GM12873 (cell line): ENCODE measurements at regions not wholly inside any gene's neighbourhood (a gene's known extent, or its start where the extent isn't known, plus 50 kb on each side); places are given as distances from the start of the nearest gene placed in this dataset.

Experiments used
- TF ChIP-seq, protein P1 (sequence below): IDR thresholded peaks from 2 replicates; pipeline ENCODE4 v1.5.1; 2012; ENCODE audit warnings: low read depth, mild to moderate bottlenecking, moderate library complexity, low read length, control low read depth; ENCODE audit not compliant: insufficient read depth; ENCODE audit errors: missing control alignments

DNA sequence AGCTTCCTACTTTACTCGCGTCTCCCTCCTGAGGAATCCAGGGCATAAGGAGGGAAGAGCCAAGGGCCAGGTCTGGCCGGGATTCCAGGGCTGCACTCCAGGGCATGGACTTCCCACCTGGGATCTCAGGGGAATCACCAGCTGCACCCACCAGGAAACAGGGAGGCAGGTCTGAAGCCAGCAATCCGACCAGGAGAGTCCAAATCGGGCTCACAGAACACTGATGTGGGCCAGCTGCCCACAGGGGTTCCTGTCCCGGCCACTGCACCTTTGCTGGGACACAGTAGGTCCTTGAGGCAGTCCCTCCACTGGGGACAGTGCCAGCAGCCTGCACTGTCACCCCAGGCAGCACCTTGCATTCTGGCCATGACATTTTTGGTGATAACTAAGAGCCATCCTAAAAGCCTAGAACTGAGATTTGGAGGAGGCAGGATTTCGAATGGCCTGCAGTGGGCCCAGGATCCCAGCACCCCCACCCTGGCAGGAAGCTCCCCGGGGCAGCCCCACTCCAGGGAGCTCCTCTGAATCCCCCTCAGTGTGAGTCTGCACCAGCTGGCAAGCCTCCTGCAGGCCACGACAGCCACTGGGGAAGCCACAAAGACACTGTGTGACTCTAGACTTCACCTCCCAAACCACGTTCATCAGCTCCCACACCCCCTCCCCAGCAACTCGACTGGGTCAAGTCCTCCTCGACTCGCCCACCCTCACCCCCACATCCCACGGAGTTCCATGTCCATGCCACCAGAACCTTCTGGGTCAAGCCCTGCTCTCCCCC is 71.5 kb upstream of the PPP2R2D start:
- TF ChIP-seq, protein P1, sequence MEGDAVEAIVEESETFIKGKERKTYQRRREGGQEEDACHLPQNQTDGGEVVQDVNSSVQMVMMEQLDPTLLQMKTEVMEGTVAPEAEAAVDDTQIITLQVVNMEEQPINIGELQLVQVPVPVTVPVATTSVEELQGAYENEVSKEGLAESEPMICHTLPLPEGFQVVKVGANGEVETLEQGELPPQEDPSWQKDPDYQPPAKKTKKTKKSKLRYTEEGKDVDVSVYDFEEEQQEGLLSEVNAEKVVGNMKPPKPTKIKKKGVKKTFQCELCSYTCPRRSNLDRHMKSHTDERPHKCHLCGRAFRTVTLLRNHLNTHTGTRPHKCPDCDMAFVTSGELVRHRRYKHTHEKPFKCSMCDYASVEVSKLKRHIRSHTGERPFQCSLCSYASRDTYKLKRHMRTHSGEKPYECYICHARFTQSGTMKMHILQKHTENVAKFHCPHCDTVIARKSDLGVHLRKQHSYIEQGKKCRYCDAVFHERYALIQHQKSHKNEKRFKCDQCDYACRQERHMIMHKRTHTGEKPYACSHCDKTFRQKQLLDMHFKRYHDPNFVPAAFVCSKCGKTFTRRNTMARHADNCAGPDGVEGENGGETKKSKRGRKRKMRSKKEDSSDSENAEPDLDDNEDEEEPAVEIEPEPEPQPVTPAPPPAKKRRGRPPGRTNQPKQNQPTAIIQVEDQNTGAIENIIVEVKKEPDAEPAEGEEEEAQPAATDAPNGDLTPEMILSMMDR, result no peak

DNA sequence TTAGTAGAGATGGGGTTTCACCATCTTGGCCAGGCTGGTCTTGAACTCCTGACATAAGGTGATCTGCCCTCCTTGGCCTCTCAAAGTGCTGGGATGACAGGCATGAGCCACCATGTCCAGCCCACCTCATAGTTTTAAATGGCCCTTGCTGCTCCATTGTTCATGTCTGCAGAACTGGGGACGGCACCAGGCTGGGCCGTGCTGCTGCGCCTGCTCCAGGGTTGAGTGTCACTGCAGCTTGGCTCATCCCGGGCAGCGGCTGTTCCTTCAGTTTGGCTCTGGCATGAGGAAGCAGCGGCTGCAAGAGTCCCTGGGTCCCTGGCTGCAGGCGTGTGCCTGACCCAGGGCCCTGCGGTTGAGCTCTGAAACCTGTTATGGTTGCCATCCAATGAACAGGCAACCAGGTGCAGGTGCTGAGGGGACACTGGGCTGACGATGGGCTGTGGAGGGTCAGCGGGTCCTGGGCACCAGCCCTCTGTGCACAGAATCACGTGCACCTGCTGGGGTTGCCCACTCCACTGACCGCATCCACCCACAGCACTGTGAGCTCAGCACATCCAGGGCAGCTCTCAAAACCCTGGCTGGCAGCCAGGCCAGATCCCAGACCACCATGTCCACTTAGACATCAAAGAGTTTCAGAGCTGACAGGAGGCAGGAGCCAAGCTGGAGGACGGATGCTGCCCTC is 70.2 kb upstream of the PPP2R2D start:
- TF ChIP-seq, protein P1, result no peak

DNA sequence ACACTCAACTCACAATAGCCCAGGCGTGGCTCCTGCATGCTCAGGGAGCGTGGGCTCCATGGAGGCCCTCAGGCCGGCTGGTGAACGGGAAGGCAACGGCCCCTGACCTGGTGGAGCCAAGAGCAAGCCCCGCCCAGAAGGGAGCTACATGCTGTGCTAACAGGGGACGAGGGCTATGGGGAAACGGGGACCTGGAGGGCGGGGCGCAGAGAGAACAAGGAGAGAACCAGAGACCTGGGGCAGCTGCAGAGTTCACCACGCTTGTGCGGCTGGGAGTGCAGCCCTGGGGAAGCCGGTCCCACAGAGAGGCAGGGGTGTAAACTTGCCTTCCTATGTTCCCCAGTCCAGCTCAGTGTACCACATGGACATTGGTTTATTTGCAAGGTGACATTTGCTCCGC is 69.2 kb upstream of the PPP2R2D start:
- TF ChIP-seq, protein P1, result no peak

DNA sequence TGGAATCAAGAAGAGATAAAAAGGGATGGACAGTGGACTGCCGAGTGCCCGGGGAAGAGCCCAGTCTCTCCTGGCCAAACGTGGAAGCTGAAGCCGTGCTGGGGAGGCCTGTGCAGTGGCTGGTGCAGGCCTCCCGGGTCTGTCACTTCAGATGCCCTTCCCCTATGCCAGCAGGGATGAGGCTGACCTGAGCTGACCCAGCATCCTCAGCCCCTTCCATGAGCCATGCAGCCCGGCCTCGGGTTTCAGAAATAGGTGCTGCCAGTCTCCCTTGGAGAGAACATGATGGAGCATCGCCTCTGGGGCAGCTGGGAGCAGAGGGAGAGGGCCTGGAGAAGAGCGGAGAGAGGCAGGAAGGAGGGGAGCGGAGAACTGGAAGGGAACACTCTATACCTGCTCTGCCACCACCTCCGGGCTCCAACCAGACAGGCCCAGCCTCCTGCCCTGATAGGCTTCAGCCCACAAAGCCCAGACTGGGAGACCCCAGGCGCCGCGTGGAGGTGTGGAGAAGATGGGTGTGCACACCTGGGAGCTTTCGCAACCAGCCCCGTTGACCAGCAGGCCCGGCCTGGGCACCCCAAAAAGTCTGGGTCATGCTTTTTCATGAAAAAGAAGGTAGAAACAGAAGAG is 68.6 kb upstream of the PPP2R2D start:
- TF ChIP-seq, protein P1, result no peak

DNA sequence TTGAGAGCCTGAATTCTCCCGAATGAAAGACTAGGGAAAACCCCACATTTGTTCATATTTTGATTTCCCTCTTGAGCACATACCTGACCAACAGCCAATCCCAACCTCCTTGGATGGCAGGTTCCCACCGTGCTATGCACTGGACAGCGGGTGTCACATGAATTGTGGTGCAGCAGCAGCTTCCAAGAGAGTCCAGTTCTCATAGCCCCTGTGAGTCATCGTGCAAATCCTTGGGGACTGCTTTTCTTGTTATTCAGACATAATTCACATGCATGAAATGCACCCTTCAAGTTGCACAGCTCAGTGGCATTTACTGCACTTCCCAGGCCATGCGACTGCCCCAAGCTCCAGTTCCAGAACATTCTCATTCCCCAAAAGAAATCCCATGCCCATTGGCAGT is 67.8 kb upstream of the PPP2R2D start:
- TF ChIP-seq, protein P1, result no peak

DNA sequence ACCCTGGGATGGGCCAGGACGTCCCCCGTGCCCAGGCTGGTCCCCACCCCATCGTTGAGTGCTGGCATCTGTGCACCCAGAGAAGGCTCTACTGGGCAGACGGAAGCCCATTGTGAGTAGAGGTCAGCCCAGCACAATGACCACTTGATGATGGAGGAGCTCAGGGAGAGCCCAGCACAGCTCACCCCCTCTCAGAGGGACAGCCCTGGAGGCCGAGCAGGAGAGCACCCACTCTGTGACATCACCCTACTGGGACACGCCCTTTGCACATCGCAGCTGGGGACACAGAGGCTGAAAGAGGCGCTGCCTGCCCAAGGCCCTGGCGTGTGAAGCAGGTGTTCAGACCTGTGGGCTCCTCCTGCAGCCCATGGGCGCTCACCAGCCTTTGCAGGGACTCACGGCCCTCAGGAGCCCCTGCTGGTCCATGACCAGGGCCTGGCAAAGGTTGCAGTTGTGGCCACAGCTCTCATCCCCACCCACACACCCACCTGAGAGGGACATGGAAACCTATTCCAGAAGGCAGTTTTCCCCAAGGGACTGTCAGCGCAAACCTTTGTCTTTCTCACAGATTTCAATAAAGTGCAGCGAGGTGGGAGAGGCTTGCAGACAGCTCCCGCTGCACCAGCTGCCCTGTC is 67.2 kb upstream of the PPP2R2D start:
- TF ChIP-seq, protein P1, result no peak
